ENCODE measurements at regions not wholly inside any gene's neighbourhood (a gene's known extent, or its start where the extent isn't known, plus 50 kb on each side); places are given as distances from the start of the nearest gene placed in this dataset.

DNA sequence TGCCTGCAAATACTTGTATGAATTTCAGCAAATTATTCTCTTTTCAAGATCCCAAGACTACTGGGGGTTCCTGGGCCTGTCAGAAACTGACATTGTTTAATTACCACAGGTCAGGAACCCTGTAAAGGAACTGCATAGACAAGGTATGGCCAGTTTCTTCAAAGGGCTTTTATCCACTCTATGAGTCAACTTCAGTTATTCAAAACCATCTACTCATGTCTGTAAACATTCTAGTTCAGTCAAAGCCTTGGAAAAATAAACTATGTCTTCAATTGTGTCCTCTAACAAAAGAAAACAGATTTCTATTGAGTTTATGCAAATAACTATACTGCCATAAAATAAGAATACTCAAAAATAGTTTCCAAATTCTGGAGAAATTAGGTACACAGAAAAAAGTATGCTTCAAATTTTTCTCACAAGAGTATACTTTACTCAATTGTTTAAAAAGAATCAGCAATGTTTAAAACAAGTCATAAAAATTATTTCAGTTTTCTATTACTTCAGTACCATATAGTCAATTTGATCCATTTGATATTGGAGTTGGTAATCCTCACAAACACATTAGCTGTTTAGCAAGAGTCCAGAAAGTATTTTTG lies 486.4 kb upstream of the PCDH20 start:
- no peaks in the 10 kb centered on the region for H3K36me3 ChIP-seq (ENCODE audit: control insufficient read depth, insufficient read depth, low read length)
- no peaks in the 10 kb centered on the region for H3K27me3 ChIP-seq (ENCODE audit: control insufficient read depth, insufficient read depth, low read length)
- FAIRE-seq = no peak
- no peak for DNase-seq (ENCODE audit: low read depth)
- TF ChIP-seq, protein P1, sequence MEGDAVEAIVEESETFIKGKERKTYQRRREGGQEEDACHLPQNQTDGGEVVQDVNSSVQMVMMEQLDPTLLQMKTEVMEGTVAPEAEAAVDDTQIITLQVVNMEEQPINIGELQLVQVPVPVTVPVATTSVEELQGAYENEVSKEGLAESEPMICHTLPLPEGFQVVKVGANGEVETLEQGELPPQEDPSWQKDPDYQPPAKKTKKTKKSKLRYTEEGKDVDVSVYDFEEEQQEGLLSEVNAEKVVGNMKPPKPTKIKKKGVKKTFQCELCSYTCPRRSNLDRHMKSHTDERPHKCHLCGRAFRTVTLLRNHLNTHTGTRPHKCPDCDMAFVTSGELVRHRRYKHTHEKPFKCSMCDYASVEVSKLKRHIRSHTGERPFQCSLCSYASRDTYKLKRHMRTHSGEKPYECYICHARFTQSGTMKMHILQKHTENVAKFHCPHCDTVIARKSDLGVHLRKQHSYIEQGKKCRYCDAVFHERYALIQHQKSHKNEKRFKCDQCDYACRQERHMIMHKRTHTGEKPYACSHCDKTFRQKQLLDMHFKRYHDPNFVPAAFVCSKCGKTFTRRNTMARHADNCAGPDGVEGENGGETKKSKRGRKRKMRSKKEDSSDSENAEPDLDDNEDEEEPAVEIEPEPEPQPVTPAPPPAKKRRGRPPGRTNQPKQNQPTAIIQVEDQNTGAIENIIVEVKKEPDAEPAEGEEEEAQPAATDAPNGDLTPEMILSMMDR (IDR thresholded peaks at IDR 0.05; ENCODE audit: insufficient read depth, low read length, severe bottlenecking) = no peak
- H3K4me3 ChIP-seq (ENCODE audit: low read depth, low read length) = no peak overlapping the region

DNA sequence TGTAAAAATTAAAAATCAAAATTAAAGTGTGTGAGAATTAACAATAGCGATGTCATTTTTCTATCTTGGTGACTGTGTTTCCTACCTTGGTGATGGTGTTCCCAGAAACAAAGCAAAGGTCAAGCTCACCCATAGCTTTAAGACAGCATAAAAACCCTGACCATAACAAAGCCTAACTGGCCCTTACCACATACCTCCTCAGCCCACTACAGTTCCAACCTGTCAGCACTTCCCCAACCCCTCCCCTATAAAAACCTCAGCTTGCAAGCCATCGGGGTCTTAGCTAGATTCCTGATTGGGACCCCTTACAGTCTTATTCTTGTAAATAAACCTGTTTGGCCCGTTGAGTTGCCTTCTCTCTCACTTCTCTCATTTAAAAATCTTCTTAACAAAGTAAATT lies 484.4 kb upstream of the PCDH20 start:
- no peak for FAIRE-seq
- no peak for DNase-seq (ENCODE audit: low read depth)
- TF ChIP-seq, protein P1 (IDR thresholded peaks at IDR 0.05; ENCODE audit: insufficient read depth, low read length, severe bottlenecking) = no peak

DNA sequence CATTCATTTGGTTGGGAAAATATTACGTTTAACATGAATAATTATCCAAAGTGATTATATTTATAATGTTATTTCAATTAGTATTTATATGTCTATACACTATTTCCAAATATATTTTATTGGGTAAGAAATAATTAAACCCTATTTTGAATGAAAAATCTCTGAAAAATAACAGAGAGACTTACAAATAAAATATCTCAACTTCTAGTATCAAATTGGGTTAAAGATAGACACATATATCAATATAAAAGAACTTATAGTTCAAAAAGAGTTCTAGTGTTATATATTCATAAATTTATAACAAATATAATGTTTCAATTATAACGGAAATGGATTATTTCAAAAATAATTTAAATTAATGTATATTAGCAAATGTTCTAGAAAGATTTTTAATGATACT lies 482.6 kb upstream of the PCDH20 start:
- Histone ChIP-seq H3K4me3 (ENCODE audit: low read depth, low read length) (no peak overlapping the region), H3K27me3 (ENCODE audit: control insufficient read depth, insufficient read depth, low read length) (no peaks in the 10 kb centered on the region), H3K36me3 (ENCODE audit: control insufficient read depth, insufficient read depth, low read length) (no peaks in the 10 kb centered on the region)
- FAIRE-seq (no peak), DNase-seq (ENCODE audit: low read depth) (no peak)
- TF ChIP-seq, protein P1 (IDR thresholded peaks at IDR 0.05; ENCODE audit: insufficient read depth, low read length, severe bottlenecking) = no peak

More for the DNA sequence above, 484.4 kb upstream of the PCDH20 start:
- Histone ChIP-seq H3K27me3 (ENCODE audit: control insufficient read depth, insufficient read depth, low read length) (no peaks in the 10 kb centered on the region), H3K36me3 (ENCODE audit: control insufficient read depth, insufficient read depth, low read length) (no peaks in the 10 kb centered on the region), H3K4me3 (ENCODE audit: low read depth, low read length) (no peak overlapping the region)

DNA sequence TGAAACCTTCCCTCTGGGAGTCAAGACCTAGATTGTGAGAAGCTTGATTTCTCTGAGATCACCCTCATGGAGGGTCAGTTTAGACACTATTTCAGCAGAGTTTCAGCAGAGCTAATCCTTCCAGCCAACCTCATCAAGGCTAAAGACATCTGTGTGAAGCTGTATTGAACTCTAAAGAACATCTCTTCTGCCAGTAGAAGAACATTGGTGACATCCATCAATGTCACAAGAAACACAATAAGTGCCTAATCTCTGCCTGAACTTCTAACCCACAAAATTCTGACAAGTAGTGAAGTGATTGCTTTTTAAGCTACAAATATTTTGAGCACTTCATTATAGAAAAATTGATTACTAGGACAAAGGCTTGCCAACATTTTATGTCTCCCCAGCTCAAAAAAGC lies 475.8 kb upstream of the PCDH20 start:
- TF ChIP-seq, protein P1 (IDR thresholded peaks at IDR 0.05; ENCODE audit: insufficient read depth, low read length, severe bottlenecking) = no peak
- no peak for FAIRE-seq
- no peaks in the 10 kb centered on the region for H3K36me3 ChIP-seq (ENCODE audit: control insufficient read depth, insufficient read depth, low read length)
- H3K4me3 ChIP-seq (ENCODE audit: low read depth, low read length) = no peak overlapping the region
- H3K27me3 ChIP-seq (ENCODE audit: control insufficient read depth, insufficient read depth, low read length) = no peaks in the 10 kb centered on the region
- DNase-seq (ENCODE audit: low read depth) = no peak

DNA sequence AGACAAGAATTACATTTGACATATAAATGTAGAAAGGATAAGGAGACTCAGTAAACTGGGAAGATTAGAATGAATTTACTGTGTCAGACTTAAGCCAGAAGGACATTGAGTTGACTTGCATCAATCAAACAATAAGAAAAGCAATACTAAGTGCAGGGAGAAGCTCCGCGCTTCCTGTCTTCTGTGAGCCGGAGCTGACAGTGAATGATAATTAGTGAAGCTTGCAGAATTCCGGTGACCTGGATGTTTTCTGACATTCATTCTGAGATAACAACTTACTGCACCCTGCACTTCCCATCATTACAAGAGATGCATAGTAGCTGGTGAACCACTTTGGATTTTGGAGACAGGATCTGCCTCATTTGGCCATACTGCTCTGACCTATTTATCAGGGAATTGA lies 469.2 kb upstream of the PCDH20 start:
- FAIRE-seq (no peak), DNase-seq (ENCODE audit: low read depth) (no peak)
- Histone ChIP-seq H3K36me3 (ENCODE audit: control insufficient read depth, insufficient read depth, low read length) (no peaks in the 10 kb centered on the region), H3K4me3 (ENCODE audit: low read depth, low read length) (no peak overlapping the region), H3K27me3 (ENCODE audit: control insufficient read depth, insufficient read depth, low read length) (no peaks in the 10 kb centered on the region)
- TF ChIP-seq, protein P1 (IDR thresholded peaks at IDR 0.05; ENCODE audit: insufficient read depth, low read length, severe bottlenecking) = no peak
